HG03280 (cell line): ENCODE measurements at regions not wholly inside any gene's neighbourhood (a gene's known extent, or its start where the extent isn't known, plus 50 kb on each side); places are given as distances from the start of the nearest gene placed in this dataset.
A peak's percentile ranks its signal among the peaks of the same experiment; 100 is the strongest.

ENCODE experiments used
- ATAC-seq: cut with Tn5 transposase; IDR thresholded peaks from one replicate; pipeline ENCODE4 v1.9.1; 2021; ENCODE audit warnings: mild to moderate bottlenecking, moderate library complexity; ENCODE audit not compliant: unreplicated experiment

DNA sequence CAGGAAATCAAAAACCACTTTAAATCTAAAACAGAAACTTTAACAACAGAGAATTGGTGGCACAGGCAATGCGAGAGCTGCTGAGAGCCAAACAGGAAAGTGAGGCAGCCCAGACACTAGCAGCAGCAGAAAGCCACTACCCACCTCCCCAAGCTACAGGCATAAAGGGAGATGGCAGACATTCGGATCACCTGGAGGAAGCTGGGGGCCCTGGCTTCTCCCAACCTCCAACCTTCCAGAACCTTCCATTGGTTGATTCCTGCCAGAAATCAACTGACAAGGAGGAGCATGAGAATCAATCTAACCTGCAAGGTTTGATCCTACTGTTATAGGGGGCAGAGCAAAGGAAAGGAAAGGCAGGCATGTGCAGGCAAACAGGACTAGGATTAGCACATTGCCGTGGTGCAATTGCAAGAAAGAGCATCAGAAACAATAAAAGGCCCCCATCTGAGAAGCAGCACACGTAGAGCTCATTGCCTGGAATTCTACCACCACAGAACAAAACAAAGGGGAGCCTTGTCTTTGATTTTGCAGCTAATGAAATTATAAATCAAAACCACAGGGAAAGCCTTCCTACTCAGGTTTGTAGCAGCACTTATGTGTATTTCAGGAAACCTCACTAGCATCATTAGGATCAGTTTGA is 427.3 kb upstream of the RASGEF1B start:
- no peak for ATAC-seq

DNA sequence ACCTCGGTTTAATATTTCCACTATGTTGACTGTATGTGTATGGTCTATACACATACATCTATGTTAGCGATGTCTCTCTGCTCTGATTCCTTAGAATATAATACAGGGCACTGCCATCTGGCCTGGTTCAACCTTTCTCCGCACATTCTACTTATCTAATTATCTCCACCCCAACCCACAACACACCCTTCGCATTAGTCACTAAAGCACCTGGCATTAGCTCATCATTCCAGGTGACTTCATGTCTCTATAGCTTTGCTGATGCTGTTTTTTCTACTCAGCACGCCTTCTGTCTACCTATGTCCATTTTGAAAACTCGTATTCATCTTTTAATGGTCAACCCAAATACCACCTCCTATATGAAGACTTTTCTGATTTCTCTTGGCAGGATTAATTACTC is 425.2 kb upstream of the RASGEF1B start:
- ATAC-seq: no peak

DNA sequence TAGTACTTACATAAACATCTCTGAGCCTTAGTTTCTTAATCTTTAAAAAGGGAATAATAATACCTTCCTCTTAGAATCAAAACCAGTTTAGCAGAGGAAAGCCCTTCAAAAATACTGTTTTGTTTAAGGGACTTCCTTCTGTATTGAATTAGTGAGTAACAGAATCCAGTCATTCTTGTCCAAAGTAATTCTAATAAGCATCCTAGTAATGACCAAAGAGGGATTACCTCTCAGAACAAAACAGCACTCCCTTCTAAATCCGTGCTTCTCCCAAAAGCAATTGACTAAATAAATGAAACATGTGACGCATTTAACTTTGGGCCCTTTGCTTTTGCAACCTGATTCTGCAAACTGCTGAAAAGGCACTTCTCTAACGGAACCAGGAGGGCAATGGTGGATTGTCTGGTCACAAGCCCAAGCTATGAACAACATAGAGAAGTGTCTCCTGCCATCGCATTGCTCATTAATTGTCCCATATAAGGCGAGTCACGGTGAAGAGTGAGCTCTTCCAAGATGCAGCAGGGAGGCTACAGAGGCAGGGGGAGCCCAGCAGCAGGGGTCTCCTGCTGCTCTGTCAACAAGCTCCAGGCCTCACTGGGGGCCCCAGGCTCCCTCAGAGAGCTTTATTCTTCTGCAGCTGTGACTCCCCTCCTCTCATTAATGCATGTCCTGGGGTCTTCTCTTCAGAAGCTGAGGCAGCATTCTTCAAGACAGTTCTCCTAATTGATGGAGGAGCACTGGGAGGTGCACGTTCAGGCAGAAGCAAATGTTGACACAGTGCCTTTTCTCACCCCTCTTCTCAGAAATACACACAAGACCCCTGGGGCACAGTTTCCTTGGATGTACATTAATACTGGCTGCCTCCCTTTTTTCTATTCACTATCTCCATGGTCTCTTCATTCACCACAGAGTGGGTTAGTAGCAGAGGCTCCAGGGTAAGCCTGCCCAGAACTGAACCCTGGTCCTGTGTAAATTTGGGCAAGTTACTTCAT is 419.6 kb upstream of the RASGEF1B start:
- no peak for ATAC-seq

DNA sequence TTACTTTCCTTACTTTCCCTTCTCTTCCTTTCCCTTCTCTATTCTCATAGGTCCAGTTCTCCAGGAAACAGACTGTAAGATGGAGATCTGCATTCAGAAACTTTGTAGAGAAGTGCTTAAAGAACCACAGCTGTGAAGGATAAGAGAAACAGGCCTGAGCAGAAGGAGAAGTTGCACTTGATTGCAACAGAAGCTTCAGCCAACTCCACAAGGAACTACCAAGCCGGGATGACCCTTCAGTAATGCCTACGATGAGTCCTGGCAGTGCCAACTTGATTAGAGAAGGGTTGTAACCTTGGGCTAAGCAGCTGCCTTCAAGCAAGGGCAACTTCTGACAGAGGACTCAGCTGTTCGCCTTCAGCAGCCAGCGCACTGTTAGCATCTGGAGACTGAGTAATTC is 413.3 kb upstream of the RASGEF1B start:
- ATAC-seq: no peak

DNA sequence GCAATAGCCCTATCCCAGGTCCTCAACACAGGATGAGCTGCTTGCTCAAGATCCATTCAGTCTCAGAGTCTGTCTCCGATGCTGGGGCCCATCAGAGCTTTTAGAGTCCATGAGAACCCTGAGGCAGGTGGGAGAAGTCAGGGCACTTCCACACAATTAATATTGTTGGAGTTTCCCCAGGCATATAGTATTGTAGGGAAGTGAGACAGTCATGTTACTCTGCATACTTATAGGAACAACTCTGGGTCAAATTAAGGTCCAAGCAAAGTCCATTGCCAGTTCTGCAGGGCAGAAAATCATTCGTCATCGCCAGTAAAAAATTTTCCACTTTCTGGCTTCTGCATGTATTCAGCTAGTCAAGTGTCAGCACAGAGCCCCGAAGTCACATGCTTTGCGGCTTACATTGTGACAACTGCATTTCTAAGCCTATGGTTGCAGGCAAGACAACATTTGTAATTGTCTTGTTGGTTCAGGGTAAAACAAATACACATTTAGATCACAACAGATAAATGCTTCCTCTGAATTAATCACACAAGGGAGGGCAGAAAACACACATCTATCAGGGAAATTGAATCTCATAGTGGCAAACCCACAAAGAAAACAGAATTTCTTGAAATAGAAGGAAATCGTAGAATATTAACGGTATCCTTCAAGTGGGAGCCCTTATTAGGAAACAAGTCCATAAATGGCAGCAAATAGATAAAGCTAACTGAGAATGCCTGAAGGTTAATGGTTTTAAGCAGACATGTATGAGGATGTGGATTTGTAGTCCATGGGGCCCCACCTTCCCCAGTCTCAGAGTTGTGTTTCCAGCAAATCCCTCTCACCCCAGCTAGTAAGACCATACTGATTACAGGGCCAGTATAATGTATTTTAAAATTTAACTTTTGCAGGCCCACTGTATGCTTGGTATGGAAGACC is 412.1 kb upstream of the RASGEF1B start:
- ATAC-seq: no peak

DNA sequence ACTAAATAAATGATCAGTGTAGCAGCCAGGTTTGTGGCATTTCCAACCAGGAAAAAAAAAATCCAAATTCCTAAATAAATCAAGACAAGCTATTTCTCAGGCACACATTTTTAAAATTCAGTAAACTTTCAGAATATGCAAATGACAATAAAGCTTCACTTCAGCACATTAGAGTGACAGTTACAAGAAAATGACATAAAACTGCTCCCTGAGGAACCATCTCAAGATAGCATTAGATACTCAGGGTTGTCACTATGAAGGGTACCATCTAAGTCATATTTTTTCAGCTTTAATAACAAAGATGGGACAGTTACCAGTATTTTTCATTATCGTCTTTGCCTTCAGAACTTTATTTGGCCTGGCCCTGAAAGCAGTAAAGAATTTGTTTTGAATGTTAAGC is 411.3 kb upstream of the RASGEF1B start:
- no peak for ATAC-seq

DNA sequence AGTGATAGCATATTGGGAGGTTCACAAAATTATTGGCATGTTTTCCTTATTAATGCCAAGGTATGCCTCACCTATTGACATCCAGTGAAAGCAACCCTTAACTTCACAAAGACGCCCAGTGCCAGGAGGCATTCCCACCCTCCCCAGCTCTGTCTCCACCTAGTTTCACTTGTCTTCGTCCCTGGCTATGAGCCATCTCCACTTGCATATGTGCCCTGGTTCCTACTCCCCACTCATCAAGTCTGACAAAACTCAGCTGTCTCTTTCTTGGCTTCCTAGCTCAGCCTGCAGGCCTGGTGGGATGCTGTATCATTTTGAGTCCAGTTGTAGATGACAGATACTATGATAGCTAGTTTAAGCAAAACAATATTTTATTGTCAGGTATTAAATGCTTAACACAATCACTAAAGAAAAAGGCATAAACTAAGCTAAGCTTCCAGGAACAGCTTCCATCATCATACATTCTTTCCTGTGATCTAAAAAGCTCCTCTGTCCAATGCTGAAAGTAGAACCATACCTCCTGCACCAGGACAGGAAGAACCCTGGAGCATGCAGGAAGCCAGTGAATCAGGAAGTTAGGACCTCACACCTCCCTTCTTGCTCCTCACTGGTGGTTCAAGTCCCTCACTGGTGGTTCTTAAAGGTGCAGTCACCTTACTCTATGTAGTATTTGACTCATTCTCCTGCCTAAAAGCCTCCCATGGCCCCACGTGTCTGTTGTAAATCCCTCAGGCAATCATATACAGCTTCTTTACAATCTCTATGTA is 410.3 kb upstream of the RASGEF1B start:
- ATAC-seq: no peak

DNA sequence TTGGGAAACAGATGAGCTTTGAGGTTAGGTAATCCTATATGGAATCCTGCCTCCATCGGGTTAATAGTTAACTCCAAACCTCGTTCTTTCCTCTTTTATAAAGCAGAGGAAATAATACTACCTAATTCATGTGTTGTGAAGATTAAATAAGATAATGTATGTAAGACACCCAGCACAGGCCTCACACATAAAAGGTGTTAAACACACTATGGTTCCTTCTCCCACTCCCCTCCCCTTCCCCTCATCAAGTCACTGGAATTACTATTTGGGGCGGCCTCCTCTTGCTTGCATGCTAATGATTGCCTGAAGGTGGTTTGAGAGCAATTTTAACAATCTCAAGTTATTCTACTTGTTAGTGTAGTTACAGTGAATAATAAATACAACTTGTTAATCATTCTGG is 404.4 kb upstream of the RASGEF1B start:
- no peak for ATAC-seq

DNA sequence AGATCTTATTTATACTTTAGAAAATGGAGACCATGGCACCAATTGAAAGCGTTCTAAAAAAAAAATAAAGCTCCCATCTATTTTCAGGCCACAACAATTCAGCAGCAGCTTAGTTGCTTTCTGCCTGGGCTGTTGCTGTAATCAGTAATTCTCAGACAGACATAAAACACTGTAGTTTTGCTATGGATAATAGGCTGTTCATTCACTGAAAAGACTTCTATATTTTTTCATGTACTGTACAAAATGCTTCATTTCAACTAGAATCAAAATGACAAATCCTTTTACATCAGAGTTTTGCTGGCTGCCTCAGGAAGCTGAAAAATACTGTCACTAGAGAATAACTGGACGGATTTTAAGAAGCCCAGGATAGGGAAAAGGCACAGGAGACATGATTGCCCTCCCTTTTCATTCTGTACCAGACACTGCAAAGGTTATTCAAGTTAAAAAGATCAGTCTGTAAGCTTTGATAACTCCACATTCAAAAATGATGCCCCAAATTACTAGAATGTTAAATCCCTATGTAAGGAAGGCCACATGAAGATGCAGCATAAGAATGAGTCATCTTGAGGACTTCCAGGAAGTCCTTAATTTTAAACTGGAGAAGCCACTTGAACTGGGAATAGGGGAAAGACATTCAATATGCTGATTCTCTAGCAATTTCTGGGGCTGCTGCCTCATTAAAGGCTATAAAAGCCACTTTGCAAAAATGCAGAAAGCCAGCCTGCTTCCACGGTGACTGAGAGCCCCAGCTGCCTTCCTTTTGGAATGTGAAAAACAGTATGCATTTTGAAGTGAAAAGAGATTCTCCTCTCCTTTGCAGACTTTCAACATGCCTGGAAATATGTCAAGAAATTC is 403.2 kb upstream of the RASGEF1B start:
- no peak for ATAC-seq

DNA sequence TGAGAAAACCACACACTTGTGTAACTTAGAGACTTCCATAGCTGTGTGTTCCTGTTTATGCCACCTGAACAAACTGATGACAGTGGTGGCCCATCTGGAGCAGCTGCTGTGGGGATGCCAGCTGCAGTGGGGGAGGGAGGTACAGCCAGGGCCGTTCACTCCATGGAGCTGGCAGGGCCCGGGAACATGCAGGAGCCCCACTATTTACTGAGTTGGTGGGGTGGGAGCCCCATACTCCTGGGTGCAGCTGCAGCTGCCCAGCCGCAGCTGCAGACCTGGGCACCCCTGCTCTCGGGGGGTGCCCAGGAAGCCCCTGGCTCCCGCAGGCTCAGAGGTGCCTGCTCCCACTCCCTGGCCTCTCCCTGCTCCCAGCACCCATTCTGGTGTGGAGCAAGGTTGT is 398.6 kb upstream of the RASGEF1B start:
- ATAC-seq: no peak

DNA sequence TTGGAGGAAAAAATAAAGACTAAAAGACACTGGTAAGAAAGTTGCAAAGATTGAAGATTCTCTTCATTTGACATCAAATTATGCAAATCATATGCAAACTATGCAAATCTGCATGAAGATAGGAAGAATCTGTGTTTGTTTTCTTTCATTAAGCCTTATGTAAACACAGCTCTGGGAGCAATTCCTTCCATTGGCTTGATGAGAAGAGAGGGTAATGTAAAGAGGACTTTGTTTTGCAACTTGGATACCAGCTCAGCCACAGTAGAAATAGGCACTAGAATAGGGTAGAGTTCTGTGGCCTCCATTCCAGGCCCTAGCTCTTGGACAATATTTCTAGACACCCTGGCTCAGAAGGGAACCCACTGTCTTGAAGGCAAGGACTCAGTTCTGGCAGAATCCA is 388.4 kb upstream of the RASGEF1B start:
- ATAC-seq: no peak

DNA sequence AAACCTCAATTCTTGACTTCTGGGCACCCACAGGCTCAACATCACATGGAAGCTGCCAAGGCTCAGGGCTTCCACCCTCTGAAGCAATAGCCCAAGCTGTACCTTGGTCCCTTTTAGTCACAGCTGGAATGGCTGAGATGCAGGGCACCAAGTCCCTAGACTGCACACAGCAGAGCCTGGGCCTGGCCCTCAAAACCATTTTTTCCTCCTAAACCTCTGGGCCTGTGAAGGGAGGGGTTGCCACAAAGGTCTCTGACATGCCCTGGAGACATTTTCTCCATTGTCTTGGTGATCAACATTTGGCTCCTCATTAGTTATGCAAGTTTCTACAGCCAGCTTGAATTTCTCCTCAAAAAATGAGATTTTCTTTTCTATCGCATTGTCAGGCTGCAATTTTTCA is 382.7 kb upstream of the RASGEF1B start:
- no peak for ATAC-seq

DNA sequence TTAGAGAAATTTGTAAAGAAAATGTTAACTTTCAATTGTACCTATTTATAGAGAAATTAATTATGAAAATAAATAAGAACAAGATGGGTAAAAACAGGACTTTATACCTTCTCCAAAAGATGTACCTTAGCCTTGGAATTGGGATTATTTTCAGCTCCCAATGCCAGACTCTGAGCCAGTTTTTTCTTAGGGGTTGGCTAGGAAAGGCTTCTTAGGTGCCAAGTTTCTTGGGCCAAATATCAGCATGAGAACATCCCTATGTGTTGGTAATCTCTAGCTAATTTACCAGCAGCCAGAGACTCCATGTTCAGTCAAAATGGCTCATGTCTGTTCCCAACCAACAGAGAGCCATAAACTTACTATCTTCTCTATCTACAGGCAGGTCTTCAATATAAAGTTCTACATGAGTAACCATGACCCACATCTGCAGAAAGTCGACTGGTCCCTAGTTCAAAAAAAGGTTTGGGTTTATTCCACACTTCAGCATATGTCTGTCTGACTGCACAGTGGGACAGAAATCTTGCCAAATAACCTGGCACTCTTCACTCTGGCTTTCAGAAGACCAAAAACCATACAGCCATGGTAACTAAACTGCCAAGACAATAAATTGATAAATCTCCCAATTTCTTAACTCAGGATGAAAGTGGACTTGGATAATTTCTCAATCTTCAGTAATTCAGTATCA is 380.5 kb upstream of the RASGEF1B start:
- no peak for ATAC-seq

DNA sequence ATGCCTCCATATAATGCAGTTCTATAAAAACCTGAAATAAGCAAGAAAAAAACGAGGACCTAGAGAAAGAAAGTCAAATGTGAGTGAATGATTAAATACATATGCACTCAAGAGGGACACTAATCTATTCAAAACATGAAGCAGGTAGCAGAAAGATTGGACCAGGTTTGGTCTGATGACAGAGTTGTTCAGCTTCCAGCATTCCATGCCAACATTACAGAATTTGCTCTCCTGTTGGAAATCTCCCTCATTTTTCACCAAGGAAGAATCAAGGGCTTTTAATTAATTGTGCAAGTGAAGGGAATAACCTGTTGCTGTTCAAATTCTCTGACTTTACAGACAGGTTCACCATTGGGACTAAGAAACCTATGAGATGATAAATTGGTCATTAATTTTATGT is 379.0 kb upstream of the RASGEF1B start:
- no peak for ATAC-seq

DNA sequence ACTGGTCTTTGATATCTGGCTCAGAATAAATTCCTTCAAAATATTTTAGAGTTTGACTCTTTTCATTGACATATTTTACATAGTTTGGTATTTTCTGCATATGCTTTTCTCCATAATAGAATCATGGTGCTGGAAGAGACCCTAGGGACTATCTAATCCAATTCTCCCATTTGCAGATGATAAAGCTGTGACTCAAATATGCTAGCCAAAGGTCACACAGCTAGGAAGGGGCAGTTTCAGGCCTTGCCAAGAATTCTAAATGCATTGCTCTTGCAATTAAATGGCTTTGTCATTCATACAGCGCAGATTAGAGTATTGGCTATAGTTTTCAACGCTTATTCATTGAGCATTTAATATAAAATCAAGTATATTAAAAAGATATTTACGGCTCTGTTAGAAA is 374.1 kb upstream of the RASGEF1B start:
- ATAC-seq: no peak

DNA sequence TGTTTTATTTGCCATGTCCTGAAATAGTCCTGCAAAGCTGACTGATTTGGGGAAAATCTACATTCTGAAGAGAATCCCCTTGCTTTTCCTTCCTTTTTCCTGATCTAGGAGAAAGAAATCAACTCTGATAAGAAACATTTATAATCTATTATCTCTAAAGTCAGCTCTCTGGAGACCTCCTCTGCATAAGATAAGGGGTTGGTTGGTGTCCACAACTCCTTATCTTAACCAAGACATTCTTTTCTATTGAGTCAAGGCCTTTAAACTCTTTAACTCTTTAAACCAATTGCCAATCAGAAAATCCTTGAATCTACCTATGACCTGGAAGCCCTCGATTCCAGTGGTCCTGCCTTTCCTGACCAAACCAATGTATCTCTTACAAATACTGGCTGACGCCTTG is 373.6 kb upstream of the RASGEF1B start:
- no peak for ATAC-seq

DNA sequence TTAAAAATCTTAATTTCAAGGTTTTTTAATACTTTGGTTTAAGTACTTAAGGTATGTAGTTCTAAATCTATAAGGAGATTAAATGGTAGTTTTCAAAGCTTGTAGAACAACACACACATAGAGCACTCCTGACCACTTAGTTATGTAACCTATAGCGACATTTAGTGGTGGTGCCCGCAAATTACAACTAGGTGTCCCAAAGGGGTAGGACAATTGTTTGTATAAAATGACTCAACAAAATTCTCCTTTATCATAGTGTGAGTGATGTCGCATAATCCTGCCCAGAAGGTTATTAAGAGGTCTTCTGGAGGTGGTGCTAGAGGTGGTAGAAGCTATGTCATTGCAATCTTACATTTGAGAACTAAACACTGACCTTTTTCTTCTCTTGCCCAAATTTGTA is 373.0 kb upstream of the RASGEF1B start:
- ATAC-seq: peak; percentile 91

DNA sequence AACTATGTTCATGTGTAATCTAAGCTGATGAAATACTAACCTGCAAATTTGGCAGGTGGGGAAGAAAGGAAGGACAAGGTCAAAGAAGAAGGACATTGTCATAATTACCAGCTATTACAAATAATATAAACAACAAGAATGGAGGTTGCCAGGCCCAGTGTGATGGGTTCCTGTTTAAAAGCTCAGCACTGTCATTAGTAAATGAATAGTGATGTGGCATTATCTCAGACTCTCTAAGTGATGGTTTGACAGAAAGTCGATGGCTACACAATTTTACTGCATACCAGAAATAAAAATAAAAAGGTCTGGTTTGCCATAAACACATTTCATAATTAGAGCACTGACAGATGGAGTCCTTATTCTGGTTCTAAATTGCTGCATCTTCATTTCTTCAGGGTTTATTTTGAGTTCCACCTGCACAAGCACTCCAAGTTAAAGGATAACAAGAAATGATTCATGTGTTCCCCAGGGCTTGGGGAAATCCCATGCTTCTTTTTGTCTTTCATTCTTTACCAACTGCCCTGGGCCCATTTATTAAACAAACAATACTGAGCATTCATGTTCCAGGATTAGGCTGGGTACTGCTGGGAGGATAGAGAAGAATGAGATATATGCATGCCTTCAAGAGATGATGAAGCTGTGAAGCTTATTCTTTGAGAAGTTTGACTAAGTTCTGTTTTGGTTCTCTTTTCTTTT is 367.8 kb upstream of the RASGEF1B start:
- no peak for ATAC-seq
